Activated B cell treated with CpG ODN at 0.5 μM for 24 hours (primary cell): ENCODE measurements at regions not wholly inside any gene's neighbourhood (a gene's known extent, or its start where the extent isn't known, plus 50 kb on each side); places are given as distances from the start of the nearest gene placed in this dataset.

Source experiments
- ATAC-seq: fragments of 200-7000 bp; cut with Tn5 transposase; one replicate; pipeline ENCODE4 v1.10.0; 2021; ENCODE audit warnings: low read depth, mild to moderate bottlenecking, moderate library complexity
- CTCF ChIA-PET: fragments of 350-600 bp; sonication (Branson Sonifier 250); formaldehyde crosslinking; loops from one replicate; lab custom pipeline; 2021; ENCODE audit warnings: antibody characterized with exemption; lab: Charles Lee
- POLR2A ChIA-PET: fragments of 350-600 bp; sonication (Branson Sonifier 250); formaldehyde crosslinking; loops from one replicate; lab custom pipeline; 2021; ENCODE audit warnings: antibody characterized with exemption; lab: Charles Lee
- DNase-seq: peaks from one replicate; pipeline ENCODE4 v3.0.0; 2022
- H3K27ac Mint-ChIP-seq: one replicate; pipeline ENCODE4 v1.8.0; 2020; ENCODE audit warnings: mixed read lengths
- H3K27me3 Mint-ChIP-seq: one replicate; pipeline ENCODE4 v1.8.0; 2021; ENCODE audit warnings: mixed read lengths
- H3K36me3 Mint-ChIP-seq: one replicate; pipeline ENCODE4 v1.8.0; 2021; ENCODE audit warnings: low read depth, mixed read lengths
- H3K4me1 Mint-ChIP-seq: one replicate; pipeline ENCODE4 v1.8.0; 2021; ENCODE audit warnings: mixed read lengths
- H3K4me3 Mint-ChIP-seq: one replicate; pipeline ENCODE4 v1.8.0; 2020; ENCODE audit warnings: mild to moderate bottlenecking, mixed read lengths
- H3K9me3 Mint-ChIP-seq: one replicate; pipeline ENCODE4 v1.8.0; 2020; ENCODE audit warnings: mixed read lengths
- CTCF ChIP-seq: fragments of 200-600 bp; IDR thresholded peaks from one replicate; pipeline ENCODE4 v1.8.0; 2022; ENCODE audit warnings: antibody characterized with exemption, mild to moderate bottlenecking
- intact Hi-C: fragments of 100-400 bp; cut with micrococcal nuclease; formaldehyde crosslinking; loops from one replicate; pipeline ENCODE4 v1.15.1; 2024

- Mint-ChIP-seq H3K9me3 (peaks cover 3% of the 10 kb centered on the region), H3K4me1 (no peaks in the 10 kb centered on the region), H3K27ac (no peak overlapping the region), H3K4me3 (no peak overlapping the region), H3K36me3 (no peaks in the 10 kb centered on the region), H3K27me3 (peaks cover 1% of the 10 kb centered on the region)
- ATAC-seq (no peak), DNase-seq (no peak)
- ChIA-PET POLR2A (interaction anchor here (0.6 kb wide), 1 partner anchor 51 kb away, joined by 6 read pairs; no protein-coding TSS in a partner anchor), CTCF (no interaction called here)
- TF ChIP-seq CTCF = no peak
- intact Hi-C loops = no loop called here
These were observed 143.1 kb upstream of the RREB1 start for GRCh38 chr6:6964675-6965074.

- TF ChIP-seq CTCF = no peak
- POLR2A ChIA-PET = no interaction called here
These were observed 141.6 kb upstream of the RREB1 start for GRCh38 chr6:6966127-6966526.

GRCh38 chr6:6966569-6966968 lies 141.2 kb upstream of the RREB1 start:
- H3K36me3 Mint-ChIP-seq = no peaks in the 10 kb centered on the region
- H3K9me3 Mint-ChIP-seq = no peaks in the 10 kb centered on the region
- no peak for DNase-seq
- H3K4me3 Mint-ChIP-seq = no peak overlapping the region
- intact Hi-C loops = no loop called here
- ATAC-seq = no peak
- TF ChIP-seq CTCF = no peak
- CTCF ChIA-PET = no interaction called here
- peaks cover 3% of the 10 kb centered on the region for H3K27me3 Mint-ChIP-seq
- H3K27ac Mint-ChIP-seq = no peak overlapping the region
- H3K4me1 Mint-ChIP-seq = no peaks in the 10 kb centered on the region
- POLR2A ChIA-PET = no interaction called here

More at GRCh38 chr6:6966127-6966526, 141.6 kb upstream of the RREB1 start:
- Mint-ChIP-seq H3K27ac (no peak overlapping the region), H3K27me3 (peaks cover 3% of the 10 kb centered on the region), H3K36me3 (no peaks in the 10 kb centered on the region), H3K4me1 (no peaks in the 10 kb centered on the region), H3K9me3 (no peaks in the 10 kb centered on the region), H3K4me3 (no peak overlapping the region)
- intact Hi-C loops = no loop called here
- ATAC-seq = no peak
- CTCF ChIA-PET = no interaction called here
- no peak for DNase-seq

- no peaks in the 10 kb centered on the region for H3K36me3 Mint-ChIP-seq
- ATAC-seq = no peak
- no peak overlapping the region for H3K27ac Mint-ChIP-seq
- TF ChIP-seq CTCF = no peak
- POLR2A ChIA-PET = no interaction called here
- no peak overlapping the region for H3K4me3 Mint-ChIP-seq
- CTCF ChIA-PET = no interaction called here
- H3K27me3 Mint-ChIP-seq = peaks cover 3% of the 10 kb centered on the region
- DNase-seq = no peak
- H3K4me1 Mint-ChIP-seq = no peaks in the 10 kb centered on the region
- H3K9me3 Mint-ChIP-seq = no peaks in the 10 kb centered on the region
- intact Hi-C loops = no loop called here
These were observed 139.4 kb upstream of the RREB1 start for GRCh38 chr6:6968357-6968730.

- no peak for ATAC-seq
- Mint-ChIP-seq H3K4me3 (no peak overlapping the region), H3K27me3 (peaks cover 3% of the 10 kb centered on the region), H3K27ac (no peak overlapping the region), H3K9me3 (no peaks in the 10 kb centered on the region), H3K4me1 (no peaks in the 10 kb centered on the region), H3K36me3 (no peaks in the 10 kb centered on the region)
- ChIA-PET CTCF (no interaction called here), POLR2A (no interaction called here)
- TF ChIP-seq CTCF = no peak
- intact Hi-C loops = no loop called here
- no peak for DNase-seq
These were observed 138.8 kb upstream of the RREB1 start for GRCh38 chr6:6968731-6969552.
